ENCODE measurements at regions not wholly inside any gene's neighbourhood (a gene's known extent, or its start where the extent isn't known, plus 50 kb on each side); places are given as distances from the start of the nearest gene placed in this dataset.
"Not testable (repeated sequence)": the region's sequence is repeated elsewhere in the genome, so short reads cannot be mapped to it uniquely, and the experiment has no call there.

DNA sequence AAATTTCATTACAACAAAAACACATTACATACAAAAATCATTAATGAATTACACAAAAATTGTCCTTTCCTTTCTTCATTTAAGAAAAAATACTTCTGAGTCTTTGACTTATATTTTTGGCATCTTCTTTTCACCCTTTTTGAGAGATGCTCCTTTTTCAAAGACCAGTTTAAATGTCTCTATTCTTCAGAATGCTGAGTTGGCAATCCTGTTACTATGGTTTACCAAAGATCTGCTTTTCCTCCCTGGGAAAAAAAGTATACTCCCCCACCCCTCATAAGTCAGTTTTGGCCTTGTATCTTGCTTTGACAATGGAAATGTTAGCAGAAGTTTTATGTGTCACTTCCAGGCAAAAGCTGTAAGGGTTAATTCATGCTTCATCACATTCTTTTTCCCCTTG, 198.4 kb upstream of the GRM3 start:
- Mint-ChIP-seq H3K27ac (no peak overlapping the region), H3K36me3 (no peaks in the 10 kb centered on the region), H3K9me3 (peaks cover 0 to 6% (median 0%) of the 10 kb centered on the region in 7 donors), H3K4me3 (no peak overlapping the region), H3K4me1 (no peaks in the 10 kb centered on the region), H3K27me3 (no peaks in the 10 kb centered on the region)
- ATAC-seq (ENCODE audit: low read depth in 2 of 2) (no peak), DNase-seq (no peak)

DNA sequence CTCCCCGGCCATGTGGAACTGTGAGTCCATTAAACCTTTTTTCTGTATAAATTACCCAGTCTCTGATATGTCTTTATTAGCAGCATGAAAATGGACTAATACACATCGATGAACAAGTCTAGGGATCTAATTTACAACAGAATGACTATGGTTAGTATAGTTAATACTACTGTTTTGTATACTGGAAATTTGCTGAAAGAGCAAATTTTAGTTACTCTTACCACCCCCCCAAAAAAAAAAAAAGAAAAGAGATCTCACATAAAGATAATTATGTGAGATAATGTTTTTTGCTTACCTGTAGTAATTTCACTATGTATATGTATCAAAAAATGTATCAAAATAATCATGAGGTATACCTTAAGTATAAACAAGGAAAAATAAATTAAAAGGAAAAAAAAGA, 199.5 kb upstream of the GRM3 start:
- no peak overlapping the region for H3K4me3 Mint-ChIP-seq
- DNase-seq (no peak), ATAC-seq (ENCODE audit: low read depth in 2 of 2) (no peak)
- H3K4me1 Mint-ChIP-seq, result no peaks in the 10 kb centered on the region
- no peaks in the 10 kb centered on the region for H3K36me3 Mint-ChIP-seq
- peaks cover 0 to 6% (median 0%) of the 10 kb centered on the region in 7 donors for H3K9me3 Mint-ChIP-seq
- H3K27me3 Mint-ChIP-seq, result no peaks in the 10 kb centered on the region
- no peak overlapping the region for H3K27ac Mint-ChIP-seq

DNA sequence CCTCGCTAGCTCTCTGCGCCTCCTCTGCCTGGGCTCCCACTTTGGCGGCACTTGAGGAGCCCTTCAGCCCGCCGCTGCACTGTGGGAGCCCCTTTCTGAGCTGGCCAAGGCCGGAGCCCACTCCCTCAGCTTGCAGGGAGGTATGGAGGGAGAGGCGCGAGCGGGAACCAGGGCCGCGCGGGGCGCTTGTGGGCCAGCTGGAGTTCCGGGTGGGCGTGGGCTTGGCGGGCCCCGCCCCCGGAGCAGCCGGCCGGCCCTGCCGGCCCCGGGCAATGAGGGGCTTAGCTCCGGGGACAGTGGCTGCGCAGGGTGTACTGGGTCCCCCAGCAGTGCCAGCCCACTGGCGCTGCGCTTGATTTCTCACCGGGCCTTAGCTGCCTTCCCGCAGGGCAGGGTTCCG, 203.3 kb upstream of the GRM3 start:
- not testable (repeated sequence) for H3K4me3 Mint-ChIP-seq; H3K4me1 Mint-ChIP-seq; ATAC-seq (ENCODE audit: low read depth in 2 of 2); H3K9me3 Mint-ChIP-seq; H3K36me3 Mint-ChIP-seq; H3K27me3 Mint-ChIP-seq; DNase-seq; H3K27ac Mint-ChIP-seq

DNA sequence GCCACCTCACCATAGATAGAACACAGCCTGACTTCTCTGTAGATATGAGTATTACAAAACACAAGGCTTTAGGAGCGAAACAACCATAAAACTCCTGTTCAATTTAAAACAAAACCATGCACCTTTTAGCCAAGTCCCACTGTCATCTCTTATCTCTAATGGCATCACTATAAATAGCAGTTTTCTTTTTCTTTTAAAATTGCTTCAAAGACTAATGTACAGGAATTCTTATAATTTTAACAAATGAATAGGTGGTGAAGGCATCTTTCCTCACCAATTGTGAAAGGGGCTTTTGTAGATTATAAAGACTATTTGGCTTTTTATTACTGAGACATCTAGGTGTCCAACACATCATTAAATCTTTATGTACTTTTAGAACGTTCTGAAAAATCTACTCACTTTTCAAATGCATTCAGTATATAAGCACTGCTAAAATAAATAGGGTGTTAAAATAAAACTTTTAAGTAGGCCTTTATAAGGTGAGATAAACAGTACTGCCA, 205.7 kb upstream of the GRM3 start:
- no peaks in the 10 kb centered on the region for H3K36me3 Mint-ChIP-seq
- no peaks in the 10 kb centered on the region for H3K4me1 Mint-ChIP-seq
- no peak overlapping the region for H3K27ac Mint-ChIP-seq
- no peak for ATAC-seq (ENCODE audit: low read depth in 2 of 2)
- H3K27me3 Mint-ChIP-seq, result no peaks in the 10 kb centered on the region
- H3K4me3 Mint-ChIP-seq, result no peak overlapping the region
- H3K9me3 Mint-ChIP-seq, result peaks cover 0 to 4% (median 0%) of the 10 kb centered on the region in 7 donors
- DNase-seq, result no peak

DNA sequence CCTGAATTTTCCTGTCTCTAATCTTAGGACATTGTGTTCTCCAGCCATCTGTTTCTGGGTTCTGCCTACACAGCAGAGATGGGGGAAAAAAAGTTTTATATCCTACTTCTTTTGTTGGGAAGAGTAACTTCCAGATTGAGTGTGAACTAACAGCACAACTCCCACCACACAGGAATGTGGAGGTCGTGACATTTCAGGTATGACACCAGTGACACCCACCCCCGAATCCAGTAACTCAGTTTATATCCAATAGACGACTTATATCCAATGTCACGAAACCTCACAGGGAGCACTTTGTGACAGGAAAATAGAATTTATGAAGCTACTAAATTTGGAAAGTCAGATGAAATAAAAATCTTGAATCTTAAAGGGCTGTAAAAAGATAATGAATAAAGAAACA, 211.9 kb upstream of the GRM3 start:
- no peaks in the 10 kb centered on the region for H3K36me3 Mint-ChIP-seq
- H3K27ac Mint-ChIP-seq, result no peak overlapping the region
- no peak overlapping the region for H3K4me3 Mint-ChIP-seq
- no peak for ATAC-seq (ENCODE audit: low read depth in 2 of 2)
- no peaks in the 10 kb centered on the region for H3K4me1 Mint-ChIP-seq
- no peak for DNase-seq
- no peaks in the 10 kb centered on the region for H3K27me3 Mint-ChIP-seq
- peaks cover 0 to 2% (median 0%) of the 10 kb centered on the region in 7 donors for H3K9me3 Mint-ChIP-seq

DNA sequence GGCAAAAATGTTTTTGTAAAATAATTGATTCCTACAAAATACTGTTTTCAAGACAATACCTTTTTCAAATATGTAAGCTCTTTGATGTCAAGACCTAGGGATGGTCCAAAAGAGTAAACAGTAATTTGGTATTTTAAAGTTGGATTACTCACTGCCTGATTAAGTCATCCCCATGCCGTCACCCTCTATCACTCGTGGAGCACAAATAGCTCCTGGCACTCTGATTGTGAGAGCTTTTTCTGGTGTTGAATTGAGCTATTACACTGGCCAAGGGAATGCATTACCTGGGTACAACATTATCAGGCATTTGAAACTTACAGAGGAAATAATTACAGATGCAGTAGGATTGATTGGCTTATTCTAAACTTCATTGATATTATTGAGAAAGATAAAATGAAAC, 231.9 kb upstream of the GRM3 start:
- H3K4me1 Mint-ChIP-seq, result no peaks in the 10 kb centered on the region
- no peaks in the 10 kb centered on the region for H3K27me3 Mint-ChIP-seq
- no peak for ATAC-seq (ENCODE audit: low read depth in 2 of 2)
- no peak overlapping the region for H3K4me3 Mint-ChIP-seq
- DNase-seq, result no peak
- H3K27ac Mint-ChIP-seq, result no peak overlapping the region
- no peaks in the 10 kb centered on the region for H3K36me3 Mint-ChIP-seq
- peaks cover 0 to 9% (median 0%) of the 10 kb centered on the region in 7 donors for H3K9me3 Mint-ChIP-seq

DNA sequence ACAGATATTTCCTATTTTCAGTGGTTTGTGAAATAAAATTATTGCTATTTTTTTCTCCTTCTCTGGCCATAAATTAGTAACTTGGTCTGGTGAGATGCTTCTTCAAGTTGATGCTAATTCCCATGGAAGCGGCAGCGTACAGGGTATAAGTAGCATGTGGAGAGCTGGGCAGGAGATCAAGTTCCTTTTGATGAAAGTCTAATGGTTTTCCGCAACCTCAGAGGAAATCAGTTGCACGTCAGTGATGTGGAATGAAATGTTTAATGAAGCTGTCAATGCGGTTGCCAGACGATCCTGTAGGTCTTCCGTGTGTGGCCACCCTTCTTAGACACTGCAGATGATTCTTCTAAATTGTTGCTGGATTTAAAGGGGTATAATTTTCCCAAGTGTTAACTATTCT, 236.4 kb upstream of the GRM3 start:
- Mint-ChIP-seq H3K27ac (no peak overlapping the region), H3K4me1 (no peaks in the 10 kb centered on the region), H3K27me3 (no peaks in the 10 kb centered on the region), H3K4me3 (no peak overlapping the region), H3K9me3 (peaks cover 0 to 4% (median 0%) of the 10 kb centered on the region in 7 donors), H3K36me3 (no peaks in the 10 kb centered on the region)
- ATAC-seq (ENCODE audit: low read depth in 2 of 2), result no peak
- DNase-seq, result no peak

DNA sequence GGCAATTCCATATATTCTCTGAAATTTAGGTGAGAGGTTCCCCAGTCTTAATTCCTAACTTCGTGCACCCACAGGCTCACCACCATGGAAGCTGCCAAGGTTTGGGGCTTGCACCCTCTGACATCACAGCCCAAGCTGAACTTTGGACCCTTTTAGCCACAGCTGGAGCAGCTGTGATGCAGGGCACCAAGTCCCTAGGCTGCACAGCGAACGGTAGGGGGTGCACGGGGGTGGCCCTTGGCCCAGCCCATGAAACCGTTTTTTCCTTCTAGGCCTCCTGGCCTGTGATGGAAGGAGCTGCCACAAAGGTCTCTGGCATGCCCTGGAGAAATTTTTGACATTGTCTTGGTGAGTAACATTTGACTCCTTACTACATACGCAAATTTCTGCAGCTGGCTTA, 251.9 kb upstream of the GRM3 start:
- Mint-ChIP-seq H3K36me3 (no peaks in the 10 kb centered on the region), H3K27me3 (no peaks in the 10 kb centered on the region), H3K4me3 (no peak overlapping the region), H3K4me1 (no peaks in the 10 kb centered on the region), H3K9me3 (peaks cover 3 to 14% (median 7%) of the 10 kb centered on the region in 7 donors), H3K27ac (no peak overlapping the region)
- DNase-seq (no peak), ATAC-seq (ENCODE audit: low read depth in 2 of 2) (no peak)

DNA sequence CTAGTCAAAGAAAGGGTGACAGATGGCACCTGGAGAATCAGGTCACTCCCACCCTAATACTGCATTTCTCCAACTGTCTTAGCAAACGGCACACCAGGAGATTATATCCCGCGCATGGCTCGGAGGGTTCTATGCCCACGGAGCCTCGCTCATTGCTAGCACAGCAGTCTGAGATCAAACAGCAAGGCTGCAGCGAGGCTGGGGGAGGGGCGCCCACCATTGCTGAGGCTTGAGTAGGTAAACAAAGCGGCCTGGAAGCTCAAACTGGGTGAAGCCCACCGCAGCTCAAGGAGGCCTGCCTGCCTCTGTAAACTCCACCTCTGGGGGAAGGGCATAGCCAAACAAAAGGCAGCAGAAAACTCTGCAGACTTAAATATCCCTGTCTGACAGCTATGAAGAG, 268.1 kb upstream of the GRM3 start:
- H3K4me1 Mint-ChIP-seq; ATAC-seq (ENCODE audit: low read depth in 2 of 2); H3K27me3 Mint-ChIP-seq; H3K4me3 Mint-ChIP-seq; H3K36me3 Mint-ChIP-seq; DNase-seq; H3K27ac Mint-ChIP-seq: not testable (repeated sequence)
- H3K9me3 Mint-ChIP-seq, result peaks cover 0 to 20% (median 14%) of the 10 kb centered on the region in 7 donors

DNA sequence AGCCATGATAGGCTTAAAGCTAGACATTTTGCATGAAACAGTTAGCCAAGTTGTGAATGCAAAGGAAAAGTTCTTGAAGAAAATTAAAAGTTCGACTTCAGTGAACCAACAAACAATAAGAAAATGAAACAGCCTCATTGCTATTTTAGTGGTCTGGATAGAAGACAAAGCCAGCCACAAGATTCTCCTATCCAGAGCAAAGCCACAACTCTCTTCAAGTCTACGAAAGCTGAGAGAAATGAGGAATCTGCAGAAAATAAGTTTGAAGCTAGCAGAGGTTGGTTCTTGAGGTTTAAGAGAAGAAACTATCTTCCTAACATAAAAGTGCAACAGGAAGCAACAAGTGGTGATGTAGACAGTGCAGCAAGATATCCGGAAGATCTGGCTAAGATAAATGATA, 271.4 kb upstream of the GRM3 start:
- DNase-seq (no peak), ATAC-seq (ENCODE audit: low read depth in 2 of 2) (no peak)
- Mint-ChIP-seq H3K9me3 (peaks cover 0 to 14% (median 4%) of the 10 kb centered on the region in 7 donors), H3K4me1 (no peaks in the 10 kb centered on the region), H3K36me3 (no peaks in the 10 kb centered on the region), H3K27ac (no peak overlapping the region), H3K4me3 (no peak overlapping the region), H3K27me3 (no peaks in the 10 kb centered on the region)

DNA sequence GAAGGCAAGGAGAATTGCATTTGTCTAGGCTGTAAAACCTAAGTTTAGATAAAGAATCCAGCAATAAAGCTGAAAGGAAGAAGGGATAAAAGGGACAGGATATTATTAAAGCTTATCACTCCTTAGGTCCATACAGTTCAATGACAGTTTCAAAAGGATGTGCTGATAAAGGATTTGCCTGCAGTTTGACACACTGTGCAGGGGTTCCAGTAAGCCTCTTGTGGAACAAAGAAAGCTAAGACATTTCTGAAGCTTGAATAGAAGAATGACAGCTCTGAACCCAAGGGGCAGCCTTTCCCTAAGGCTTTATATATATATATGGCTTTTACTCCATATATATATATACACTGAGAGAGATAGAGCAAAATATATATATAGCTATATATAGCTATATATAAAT, 276.8 kb upstream of the GRM3 start:
- no peaks in the 10 kb centered on the region for H3K4me1 Mint-ChIP-seq
- DNase-seq (no peak), ATAC-seq (ENCODE audit: low read depth in 2 of 2) (no peak)
- no peaks in the 10 kb centered on the region for H3K36me3 Mint-ChIP-seq
- H3K4me3 Mint-ChIP-seq, result no peak overlapping the region
- H3K9me3 Mint-ChIP-seq, result peaks cover 0 to 13% (median 2%) of the 10 kb centered on the region in 7 donors
- H3K27me3 Mint-ChIP-seq, result no peaks in the 10 kb centered on the region
- no peak overlapping the region for H3K27ac Mint-ChIP-seq

DNA sequence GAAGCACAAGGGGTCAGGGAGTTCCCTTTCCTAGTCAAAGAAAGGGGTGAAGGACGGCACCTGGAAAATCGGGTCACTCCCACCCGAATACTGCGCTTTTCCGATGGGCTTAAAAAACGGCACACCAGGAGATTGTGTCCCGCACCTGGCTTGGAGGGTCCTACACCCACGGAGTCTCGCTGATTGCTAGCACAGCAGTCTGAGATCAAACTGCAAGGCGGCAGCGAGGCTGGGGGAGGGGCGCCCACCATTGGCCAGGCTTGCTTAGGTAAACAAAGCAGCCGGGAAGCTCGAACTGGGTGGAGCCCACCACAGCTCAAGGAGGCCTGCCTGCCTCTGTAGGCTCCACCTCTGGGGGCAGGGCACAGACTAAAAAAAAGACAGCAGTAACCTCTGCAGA, 303.3 kb upstream of the GRM3 start:
- not testable (repeated sequence) for H3K9me3 Mint-ChIP-seq; H3K27me3 Mint-ChIP-seq; DNase-seq; H3K36me3 Mint-ChIP-seq; H3K4me1 Mint-ChIP-seq; H3K4me3 Mint-ChIP-seq; ATAC-seq (ENCODE audit: low read depth in 2 of 2)
- peak overlapping the region in 1 of 6 donors; percentile 65 for H3K27ac Mint-ChIP-seq

DNA sequence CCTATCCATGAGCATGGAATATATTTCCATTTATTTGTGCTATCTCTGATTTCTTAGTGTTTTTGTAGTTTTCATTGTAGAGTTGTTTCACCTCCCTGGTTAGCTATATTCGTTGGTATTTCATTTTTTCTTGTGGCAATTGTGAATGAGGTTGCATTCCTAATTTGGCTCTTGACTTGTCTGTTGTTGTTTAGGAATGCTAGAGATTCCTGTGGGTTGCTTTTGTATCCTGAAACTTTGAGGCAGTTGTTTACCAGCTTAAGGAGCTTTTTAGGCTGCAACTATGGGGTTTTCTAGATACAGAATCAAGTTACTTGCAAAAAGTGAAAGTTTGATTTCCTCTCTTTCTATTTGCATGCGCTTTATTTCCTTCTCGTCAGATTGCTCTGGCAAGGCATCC, 304.7 kb upstream of the GRM3 start:
- no peak overlapping the region for H3K4me3 Mint-ChIP-seq
- no peaks in the 10 kb centered on the region for H3K4me1 Mint-ChIP-seq
- ATAC-seq (ENCODE audit: low read depth in 2 of 2) (no peak), DNase-seq (no peak)
- H3K27me3 Mint-ChIP-seq, result no peaks in the 10 kb centered on the region
- H3K36me3 Mint-ChIP-seq, result no peaks in the 10 kb centered on the region
- no peak overlapping the region for H3K27ac Mint-ChIP-seq
- peaks cover 0 to 6% (median 2%) of the 10 kb centered on the region in 7 donors for H3K9me3 Mint-ChIP-seq

DNA sequence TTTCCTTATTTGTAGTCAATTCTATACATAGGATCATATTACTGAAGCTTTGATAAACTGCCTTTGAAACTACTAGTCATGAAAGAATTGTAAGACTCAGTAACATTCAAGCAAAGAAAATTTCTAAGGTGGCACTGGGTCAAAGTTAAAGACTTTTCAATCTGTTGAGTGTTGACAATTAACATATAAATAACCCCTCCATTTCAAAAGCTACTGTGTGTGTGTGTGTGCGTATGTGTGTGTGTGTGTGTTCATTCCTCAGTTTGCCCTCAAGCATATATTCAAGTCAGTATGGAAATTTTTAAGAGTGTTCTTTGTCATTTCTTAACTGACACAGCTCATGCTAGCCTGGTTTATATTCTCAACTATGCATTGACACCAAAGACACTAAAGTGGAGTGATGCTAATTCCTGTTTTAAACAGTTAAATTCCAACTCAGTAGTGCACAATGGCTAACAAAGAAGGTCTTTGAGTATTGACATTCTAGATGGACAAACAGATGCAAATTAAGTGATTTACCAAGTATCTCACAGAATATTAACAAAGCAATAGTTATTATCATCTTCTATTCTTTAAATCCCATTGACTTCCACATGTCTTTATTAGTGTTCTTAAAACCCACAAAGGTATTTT, 314.8 kb upstream of the GRM3 start:
- H3K9me3 Mint-ChIP-seq, result peaks cover 0 to 2% (median 0%) of the 10 kb centered on the region in 7 donors
- no peak overlapping the region for H3K4me3 Mint-ChIP-seq
- no peaks in the 10 kb centered on the region for H3K27me3 Mint-ChIP-seq
- no peak overlapping the region for H3K27ac Mint-ChIP-seq
- H3K36me3 Mint-ChIP-seq, result no peaks in the 10 kb centered on the region
- no peaks in the 10 kb centered on the region for H3K4me1 Mint-ChIP-seq
- DNase-seq (no peak), ATAC-seq (ENCODE audit: low read depth in 2 of 2) (no peak)

DNA sequence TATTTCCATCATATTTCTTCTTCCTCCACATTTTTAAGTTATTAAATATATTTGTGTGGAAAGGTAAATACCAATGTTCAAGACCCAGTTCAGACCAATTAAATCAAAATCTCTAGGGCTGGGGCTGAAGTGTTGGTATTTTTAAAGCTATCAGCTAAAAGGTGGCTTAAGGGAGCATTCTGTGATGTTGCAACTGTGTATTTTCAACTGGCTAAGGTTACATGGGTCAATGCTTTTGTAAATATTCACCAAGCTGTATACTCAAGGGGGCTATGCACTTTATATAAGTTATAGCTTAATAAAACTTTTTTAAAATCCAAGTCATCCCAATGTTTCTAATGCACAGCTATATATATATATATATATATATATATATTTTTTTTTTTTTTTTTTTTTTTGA, 316.9 kb upstream of the GRM3 start:
- no peak for DNase-seq
- no peaks in the 10 kb centered on the region for H3K36me3 Mint-ChIP-seq
- no peak for ATAC-seq (ENCODE audit: low read depth in 2 of 2)
- H3K4me3 Mint-ChIP-seq, result no peak overlapping the region
- peaks cover 0 to 2% (median 0%) of the 10 kb centered on the region in 7 donors for H3K9me3 Mint-ChIP-seq
- H3K27ac Mint-ChIP-seq, result no peak overlapping the region
- H3K27me3 Mint-ChIP-seq, result no peaks in the 10 kb centered on the region
- no peaks in the 10 kb centered on the region for H3K4me1 Mint-ChIP-seq
